Tibial nerve (tissue), 4 donors: ENCODE measurements at regions not wholly inside any gene's neighbourhood (a gene's known extent, or its start where the extent isn't known, plus 50 kb on each side); places are given as distances from the start of the nearest gene placed in this dataset.

ENCODE experiments used
- DNase-seq, 2 donors: peaks; one replicate each; pipeline ENCODE4 v3.0.0-alpha.2; 2019; ENCODE audit warnings: low spot score in 2 of 2
- H3K27ac ChIP-seq, 4 donors: fragments of 200-600 bp; sonication (generic) in 3 of 4; one replicate each; pipeline ENCODE4 v1.5.1; 2017 to 2019; ENCODE audit warnings: mild to moderate bottlenecking in 1 of 4
- H3K27me3 ChIP-seq, 2 donors: fragments of 200-600 bp; sonication (generic) in 1 of 2; one replicate each; pipeline versions ENCODE4 v1.5.1 to v1.6.0; 2017 to 2019
- H3K36me3 ChIP-seq, 3 donors: fragments of 200-600 bp; sonication (generic); one replicate each; pipeline ENCODE4 v1.5.1; 2018 to 2019
- H3K4me1 ChIP-seq, 4 donors: fragments of 200-600 bp; sonication (generic) in 3 of 4; one replicate each; pipeline ENCODE4 v1.5.1; 2017 to 2019
- H3K4me3 ChIP-seq, 4 donors: fragments of 200-600 bp; sonication (generic) in 3 of 4; one replicate each; pipeline ENCODE4 v1.5.1; 2017 to 2019; ENCODE audit warnings: mild to moderate bottlenecking in 1 of 4, moderate library complexity in 1 of 4
- H3K9me3 ChIP-seq, 4 donors: fragments of 200-600 bp; sonication (generic) in 3 of 4; one replicate each; pipeline ENCODE4 v1.5.1; 2017 to 2019
- CTCF ChIP-seq, 5 experiments: fragments of 200-600 bp in 3 of 5; fragments of 450-650 bp in 2 of 5; sonication (generic) in 3 of 5; IDR thresholded peaks; one replicate each; pipeline ENCODE4 v1.5.1; 2016 to 2019; ENCODE audit warnings: antibody characterized with exemption in 5 of 5, mild to moderate bottlenecking in 3 of 5, moderate library complexity in 2 of 5
- EP300 ChIP-seq, 2 donors: sonication (generic); formaldehyde crosslinking; IDR thresholded peaks; one replicate each; pipeline ENCODE4 v1.6.1; 2017; ENCODE audit warnings: antibody characterized with exemption in 2 of 2, mild to moderate bottlenecking in 1 of 2
- POLR2A ChIP-seq, 2 donors: fragments of 450-650 bp; IDR thresholded peaks; one replicate each; pipeline ENCODE4 v1.6.1; 2017; ENCODE audit warnings: antibody characterized with exemption in 2 of 2, mild to moderate bottlenecking in 2 of 2, moderate library complexity in 2 of 2
- WGBS, 2 donors: methylation state at CpG; one replicate each; pipeline ENCODE4 v1.1.5; 2018; 5-methylcytosine and 5-hydroxymethylcytosine counted together

- 83 to 86% methylated on average over 3 of the region's 3 CpGs for WGBS, 2 donors
- DNase-seq, result no peak
- Histone ChIP-seq H3K27me3 (no peaks in the 10 kb centered on the region), H3K36me3 (no peaks in the 10 kb centered on the region), H3K27ac (no peak overlapping the region), H3K9me3 (no peaks in the 10 kb centered on the region), H3K4me3 (no peak overlapping the region), H3K4me1 (no peaks in the 10 kb centered on the region)
- TF ChIP-seq POLR2A (IDR thresholded peaks at IDR 0.05) (no peak), CTCF (IDR thresholded peaks at IDR 0.05) (no peak), EP300 (IDR thresholded peaks at IDR 0.05) (no peak)
Measured at GRCh38 chr3:132261506-132261905, 55.7 kb upstream of the ACP3 start.

DNA sequence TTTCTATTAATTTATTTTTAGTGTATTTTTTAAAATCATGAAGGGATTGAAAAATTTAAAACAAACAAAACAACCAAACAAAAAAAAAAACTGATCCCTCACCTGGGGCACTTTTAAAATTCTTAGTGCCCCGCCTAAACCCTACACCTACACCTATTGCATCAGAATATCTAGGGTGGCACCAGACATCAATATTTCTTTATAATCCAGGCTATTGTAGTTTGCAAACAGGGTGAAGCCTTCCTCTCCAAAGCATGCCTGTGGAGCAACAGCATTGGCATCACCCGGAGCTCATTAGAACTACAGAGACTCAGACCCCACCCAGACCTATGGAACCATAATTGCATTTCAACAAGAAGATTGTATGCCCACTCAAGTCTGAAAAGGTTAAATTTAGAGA lies 54.9 kb upstream of the ACP3 start:
- Histone ChIP-seq H3K27me3 (no peaks in the 10 kb centered on the region), H3K36me3 (no peaks in the 10 kb centered on the region), H3K4me3 (no peak overlapping the region), H3K9me3 (no peaks in the 10 kb centered on the region), H3K4me1 (no peaks in the 10 kb centered on the region), H3K27ac (no peak overlapping the region)
- WGBS, 2 donors, result 85 to 88% methylated on average over 2 of the region's 2 CpGs
- no peak for TF ChIP-seq EP300 (IDR thresholded peaks at IDR 0.05)
- TF ChIP-seq CTCF (IDR thresholded peaks at IDR 0.05), result no peak
- no peak for TF ChIP-seq POLR2A (IDR thresholded peaks at IDR 0.05)
- no peak for DNase-seq

GRCh38 chr3:132262956-132263355 lies 54.3 kb upstream of the ACP3 start:
- Histone ChIP-seq H3K27me3 (no peaks in the 10 kb centered on the region), H3K9me3 (no peaks in the 10 kb centered on the region), H3K36me3 (no peaks in the 10 kb centered on the region), H3K4me3 (no peak overlapping the region), H3K4me1 (no peaks in the 10 kb centered on the region), H3K27ac (no peak overlapping the region)
- no peak for TF ChIP-seq EP300 (IDR thresholded peaks at IDR 0.05)
- no peak for TF ChIP-seq POLR2A (IDR thresholded peaks at IDR 0.05)
- TF ChIP-seq CTCF (IDR thresholded peaks at IDR 0.05), result no peak
- no peak for DNase-seq
- 90 to 94% methylated on average over 2 of the region's 2 CpGs for whole genome bisulfite sequencing, 2 donors

DNA sequence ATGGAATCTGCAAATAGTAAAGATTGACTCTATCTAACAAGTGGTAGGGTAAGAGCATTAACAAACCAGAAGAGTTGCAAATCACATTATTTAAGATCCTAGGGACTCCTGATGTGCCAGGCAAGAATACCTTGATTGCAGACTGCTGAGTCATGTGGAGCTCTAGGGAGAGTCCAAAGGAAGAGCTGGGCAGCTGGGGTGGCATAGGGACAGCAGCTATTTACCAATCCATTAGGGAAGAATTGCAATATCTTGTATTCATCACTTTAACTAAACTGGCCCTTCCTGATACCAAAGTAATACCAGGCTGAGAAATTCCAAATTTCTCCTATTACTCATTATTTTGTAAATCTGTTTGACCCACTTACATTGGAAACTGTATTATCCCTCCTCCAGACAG lies 52.2 kb upstream of the ACP3 start:
- DNase-seq, result no peak
- no peaks in the 10 kb centered on the region for H3K4me1 ChIP-seq
- H3K4me3 ChIP-seq, result no peak overlapping the region
- H3K27me3 ChIP-seq, result no peaks in the 10 kb centered on the region
- TF ChIP-seq EP300 (IDR thresholded peaks at IDR 0.05), result no peak
- no peak for TF ChIP-seq POLR2A (IDR thresholded peaks at IDR 0.05)
- no peak for TF ChIP-seq CTCF (IDR thresholded peaks at IDR 0.05)
- no peaks in the 10 kb centered on the region for H3K36me3 ChIP-seq
- H3K9me3 ChIP-seq, result no peaks in the 10 kb centered on the region
- H3K27ac ChIP-seq, result no peak overlapping the region

- Histone ChIP-seq H3K27me3 (no peaks in the 10 kb centered on the region), H3K27ac (no peak overlapping the region), H3K36me3 (no peaks in the 10 kb centered on the region), H3K4me1 (no peaks in the 10 kb centered on the region), H3K9me3 (no peaks in the 10 kb centered on the region), H3K4me3 (no peak overlapping the region)
- no peak for DNase-seq
- TF ChIP-seq CTCF (IDR thresholded peaks at IDR 0.05) (no peak), POLR2A (IDR thresholded peaks at IDR 0.05) (no peak), EP300 (IDR thresholded peaks at IDR 0.05) (no peak)
- 76 to 90% methylated on average over 3 of the region's 3 CpGs for WGBS, 2 donors
Measured at GRCh38 chr3:132265488-132265887, 51.7 kb upstream of the ACP3 start.
